ENCODE measurements at regions not wholly inside any gene's neighbourhood (a gene's known extent, or its start where the extent isn't known, plus 50 kb on each side); places are given as distances from the start of the nearest gene placed in this dataset.

DNA sequence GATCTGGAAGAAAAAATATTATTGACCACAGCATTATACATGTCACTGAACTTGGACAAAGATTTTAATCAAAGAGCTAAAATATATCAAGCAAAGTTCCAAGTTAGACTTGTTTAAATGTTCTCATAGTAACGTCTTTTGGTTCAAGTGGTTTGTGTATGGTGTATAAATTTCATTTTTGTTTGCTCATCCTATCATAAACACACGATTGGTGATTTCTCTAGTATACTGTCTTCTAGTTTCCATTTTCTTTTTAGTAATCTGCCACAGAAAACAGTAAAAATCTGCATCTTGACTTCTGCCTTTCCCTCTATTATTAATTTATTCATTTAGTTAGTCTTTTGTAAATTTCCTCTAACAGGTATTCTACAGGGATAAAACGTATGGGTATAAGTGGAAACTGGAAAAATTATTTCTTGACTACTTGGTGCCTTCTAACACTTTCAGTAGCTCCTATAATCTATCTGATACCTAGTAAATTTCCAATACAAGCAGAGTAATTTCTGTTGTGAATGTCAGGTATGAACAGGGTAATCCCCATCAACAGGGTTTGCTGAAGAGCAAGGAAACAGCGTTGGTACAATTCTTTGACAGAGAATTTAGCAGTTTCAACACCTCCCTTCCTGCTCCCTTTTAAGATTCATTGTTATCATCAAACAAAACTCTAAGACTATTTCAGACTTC is 268.0 kb downstream of the PTPRC start:
- no peak for FAIRE-seq

DNA sequence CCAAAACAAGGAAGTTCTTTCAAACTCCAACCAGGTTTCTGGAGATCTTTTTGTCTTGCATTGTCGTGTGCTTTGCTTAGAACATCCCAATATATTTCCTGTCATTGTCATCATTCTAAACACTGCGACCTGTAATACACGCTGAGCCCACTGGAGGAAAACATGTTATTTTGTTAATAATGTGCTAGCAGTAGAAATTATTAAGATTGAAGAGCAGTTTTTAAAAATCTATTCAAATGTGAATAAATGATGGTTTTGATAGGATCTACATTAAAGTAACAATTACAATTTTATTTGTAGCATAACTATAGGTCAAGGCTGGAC is 268.5 kb downstream of the PTPRC start:
- FAIRE-seq: no peak

DNA sequence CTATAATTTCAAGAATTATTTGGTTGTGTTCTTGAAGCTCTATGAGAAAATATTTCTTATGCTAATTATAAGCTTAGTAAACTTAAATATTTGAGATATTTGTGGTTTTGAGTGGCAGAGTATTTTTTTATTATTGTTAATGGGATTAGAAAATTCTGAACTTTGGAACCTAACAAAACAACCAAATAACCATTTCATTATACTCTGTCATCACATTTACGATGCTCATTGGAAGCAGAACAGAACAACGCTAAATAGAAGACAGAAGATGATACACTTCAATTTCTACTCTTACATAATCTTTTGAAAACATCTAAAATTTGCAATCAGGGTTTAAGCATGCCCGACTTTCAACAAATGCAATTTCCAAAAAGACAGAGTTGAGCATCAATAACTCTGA is 270.2 kb downstream of the PTPRC start:
- FAIRE-seq: no peak

DNA sequence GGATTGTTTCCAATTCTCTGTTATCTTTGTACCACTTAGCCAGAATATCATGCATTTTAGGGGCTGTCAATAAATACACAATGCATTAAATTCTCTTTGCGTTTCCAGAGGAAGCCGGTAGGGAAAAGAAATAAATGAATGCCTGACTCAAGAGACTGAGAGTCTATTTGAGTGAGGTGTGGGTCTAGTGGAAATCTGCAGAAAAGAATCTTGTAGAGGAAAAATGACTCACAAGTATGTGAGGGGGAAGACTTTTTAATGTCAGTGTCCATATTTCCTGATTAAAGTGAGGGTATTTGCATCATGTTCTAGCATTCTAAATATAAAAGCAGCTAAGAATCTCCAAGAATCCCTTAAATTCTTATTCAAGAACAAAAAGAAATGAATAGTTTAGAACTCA is 271.1 kb downstream of the PTPRC start:
- no peak for FAIRE-seq

DNA sequence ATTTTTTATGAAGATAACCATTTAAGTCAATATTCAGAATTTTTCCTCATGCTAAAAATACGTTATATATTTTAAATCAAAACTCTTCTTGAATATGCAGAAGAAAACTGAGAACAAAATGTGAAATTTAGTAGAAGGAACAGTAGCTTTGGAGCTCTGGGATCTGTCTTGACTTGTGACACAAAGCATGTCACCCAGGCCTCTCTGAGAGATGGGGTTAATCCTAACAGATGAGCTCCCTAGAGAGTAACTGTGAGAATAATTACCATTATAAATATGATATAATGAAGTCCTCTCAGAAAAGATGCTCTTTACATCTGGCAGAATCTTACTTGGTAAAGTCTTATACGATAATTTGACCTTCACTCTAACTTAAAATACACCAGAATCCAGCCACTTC is 272.0 kb downstream of the PTPRC start:
- no peak for FAIRE-seq

DNA sequence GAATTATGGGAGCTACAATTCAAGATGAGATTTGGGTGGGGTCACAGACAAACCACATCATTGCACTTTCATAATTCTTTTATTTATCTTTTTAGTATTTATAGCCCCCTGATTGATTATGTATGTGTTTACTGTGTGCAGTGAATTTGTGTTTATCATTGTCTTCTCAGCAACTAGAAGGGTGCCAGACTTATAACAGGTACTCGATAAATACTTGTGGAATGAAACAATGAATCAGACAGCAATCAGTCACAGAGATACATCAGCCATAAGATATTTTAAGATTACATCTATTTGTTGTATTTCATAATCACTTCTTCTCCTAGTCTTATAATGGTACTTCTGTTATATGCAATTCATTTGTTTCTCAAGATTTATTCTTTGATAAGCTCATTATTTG is 273.2 kb downstream of the PTPRC start:
- FAIRE-seq: no peak

DNA sequence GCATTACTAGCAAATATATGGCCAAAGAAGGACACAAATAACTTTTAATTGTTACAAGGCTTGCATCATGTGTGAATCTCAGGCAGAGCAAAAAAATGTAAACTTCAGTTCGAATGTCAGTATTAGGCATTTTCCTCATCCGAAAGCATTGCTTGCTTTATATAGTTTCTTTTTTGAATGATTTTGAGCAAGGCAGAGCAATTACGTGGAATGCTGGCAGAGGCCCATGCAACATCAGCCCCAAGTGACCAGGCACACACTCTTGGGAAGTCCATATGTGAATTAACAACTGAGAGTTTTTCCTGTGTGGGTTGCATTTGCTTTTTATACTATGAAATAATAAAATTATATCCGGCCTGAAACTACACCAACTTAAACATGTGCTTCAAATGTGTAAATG is 274.8 kb downstream of the PTPRC start:
- no peak for FAIRE-seq

DNA sequence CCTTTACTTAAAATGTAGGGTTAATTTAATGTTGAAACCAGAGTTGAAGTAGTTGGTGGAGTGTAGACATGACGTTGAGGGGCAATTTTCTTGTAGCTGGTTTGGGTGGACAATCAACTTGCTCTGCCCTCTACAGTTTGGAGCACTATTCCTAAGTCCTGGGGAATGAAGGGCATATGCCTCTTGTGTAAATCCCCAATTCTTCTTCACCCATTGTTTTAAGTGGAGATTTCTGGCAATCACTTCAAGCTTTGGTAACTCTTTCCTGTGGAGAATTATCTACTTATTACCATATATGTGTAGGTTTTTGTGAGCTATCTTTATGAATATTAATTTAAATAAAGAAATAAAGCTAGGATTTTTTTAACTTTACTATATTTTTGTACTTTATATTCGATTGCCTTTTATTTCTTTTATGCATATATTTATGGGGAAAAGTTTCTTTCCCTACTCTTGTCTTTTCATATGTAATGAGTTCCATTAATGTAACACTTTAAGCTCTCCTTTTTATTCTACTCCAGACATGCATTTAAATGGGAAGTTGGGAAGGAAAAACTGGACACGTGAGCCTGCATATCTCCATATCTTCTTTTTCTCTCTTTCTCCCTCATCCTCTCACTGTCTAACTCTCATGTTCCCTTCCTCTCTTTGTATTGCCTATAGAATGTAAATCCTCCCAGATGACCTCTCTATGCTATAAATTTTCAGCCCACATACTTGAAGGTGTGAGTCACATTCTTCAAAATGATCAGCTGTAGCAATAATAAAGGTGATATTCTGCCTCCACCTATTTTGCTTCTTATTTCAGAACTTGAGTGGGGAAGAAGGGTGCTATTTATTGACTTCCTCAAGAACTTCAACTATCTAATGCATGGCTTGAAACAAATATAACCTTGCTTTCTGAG is 276.7 kb downstream of the PTPRC start:
- no peak for FAIRE-seq

DNA sequence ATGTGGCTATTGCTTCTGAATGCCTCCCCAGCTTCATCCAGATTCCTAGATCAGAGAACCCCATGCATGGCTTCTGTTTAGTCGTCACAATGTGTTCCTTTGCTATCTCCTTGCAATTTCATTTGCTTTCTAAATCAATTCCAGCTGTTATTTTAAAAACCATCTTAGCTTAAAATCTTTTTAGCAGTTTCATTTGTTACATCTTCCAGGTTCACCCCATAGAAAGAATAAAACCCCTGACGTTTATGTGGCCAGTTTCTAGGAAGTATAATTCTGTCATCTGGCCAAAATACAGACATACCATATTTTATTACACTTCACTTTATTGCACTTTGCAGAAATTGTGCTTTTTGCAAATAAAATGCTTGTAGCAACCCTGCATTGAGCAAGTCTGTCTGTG is 278.4 kb downstream of the PTPRC start:
- no peak for FAIRE-seq

DNA sequence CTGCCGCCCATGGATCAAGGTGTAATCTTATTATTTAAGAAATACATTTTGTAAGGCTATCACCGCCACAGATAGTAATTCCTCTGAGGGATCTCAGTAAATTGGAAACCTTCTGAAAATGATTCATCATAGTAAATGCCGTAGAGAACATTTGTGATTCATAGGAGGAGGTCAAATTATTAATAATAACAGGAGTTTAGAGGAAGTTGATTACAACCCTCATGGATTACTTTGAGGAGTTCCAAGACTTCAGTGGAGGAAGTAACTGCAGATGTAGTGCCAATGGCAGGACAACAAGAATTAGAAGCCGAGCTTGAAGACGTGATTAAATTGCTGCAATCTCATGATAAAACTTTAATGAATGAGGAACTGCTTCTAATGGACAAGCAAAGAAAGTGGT is 280.1 kb downstream of the PTPRC start:
- no peak for FAIRE-seq

DNA sequence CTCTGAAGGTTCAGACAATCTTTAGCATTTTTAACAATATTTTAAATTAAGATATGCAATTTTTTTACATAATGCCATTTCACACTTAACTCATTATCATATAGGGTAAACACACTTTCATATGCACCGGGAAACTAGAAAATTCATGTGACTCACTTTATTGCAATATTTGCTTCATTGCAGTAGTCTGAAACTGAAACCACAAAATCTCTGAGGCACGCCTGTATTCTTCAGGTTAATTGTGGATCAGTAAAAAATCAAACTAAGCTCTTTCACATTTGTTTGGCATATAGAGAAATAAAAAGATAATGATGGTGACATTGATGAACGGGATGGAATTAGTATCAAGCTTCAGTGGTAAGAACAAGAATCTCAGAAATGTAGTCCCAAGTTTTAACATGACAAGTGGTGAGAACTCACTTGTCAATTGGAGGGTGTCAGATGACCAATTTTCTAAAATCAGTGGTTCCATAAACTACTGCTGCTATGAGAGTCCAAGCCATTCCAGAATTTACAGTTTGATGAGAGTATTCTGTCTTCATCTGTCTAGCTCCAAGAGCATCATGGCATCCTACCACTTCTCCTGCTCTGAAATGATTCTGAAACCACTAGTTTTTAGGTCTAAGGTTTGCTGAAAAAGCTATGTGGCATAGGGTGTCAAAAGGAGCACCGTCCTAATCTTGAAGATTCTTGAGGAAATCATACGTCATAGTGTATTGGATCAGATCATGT is 281.0 kb downstream of the PTPRC start:
- FAIRE-seq: no peak

DNA sequence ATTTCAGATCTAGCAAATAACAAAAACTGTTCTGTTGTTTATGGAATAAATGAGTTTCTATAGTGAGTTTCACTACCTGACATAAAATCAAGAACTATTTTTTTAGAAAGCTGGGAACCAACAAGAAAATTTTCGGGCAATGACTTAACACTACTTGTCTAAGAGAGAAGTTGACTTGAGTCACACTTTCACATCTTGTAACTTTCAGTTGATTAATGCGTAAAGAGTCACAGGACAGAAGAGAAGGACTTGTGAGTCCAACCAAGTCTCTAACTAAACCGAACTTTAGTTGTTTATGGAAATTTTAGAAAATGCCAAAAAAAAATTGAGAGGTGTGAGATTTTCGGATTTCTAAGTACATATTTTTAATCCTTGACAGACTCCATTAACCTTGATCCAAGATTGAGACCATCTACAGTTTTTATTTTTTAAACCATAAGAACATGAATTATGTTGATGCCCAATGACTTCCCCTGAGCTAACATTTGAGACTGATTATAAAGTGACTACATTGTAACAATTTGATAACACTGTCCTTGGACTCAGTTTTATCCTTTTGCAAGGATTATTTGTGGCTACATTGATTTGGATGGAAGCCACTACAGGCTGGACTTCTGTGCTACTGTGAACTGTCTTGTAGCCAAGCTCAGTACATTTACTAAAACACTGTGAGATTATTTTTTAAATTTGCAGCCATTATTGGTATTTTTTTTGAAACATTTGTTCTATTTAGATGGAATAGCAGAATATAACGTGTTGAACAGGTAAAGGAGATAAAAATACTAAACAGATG is 284.0 kb downstream of the PTPRC start:
- no peak for FAIRE-seq

DNA sequence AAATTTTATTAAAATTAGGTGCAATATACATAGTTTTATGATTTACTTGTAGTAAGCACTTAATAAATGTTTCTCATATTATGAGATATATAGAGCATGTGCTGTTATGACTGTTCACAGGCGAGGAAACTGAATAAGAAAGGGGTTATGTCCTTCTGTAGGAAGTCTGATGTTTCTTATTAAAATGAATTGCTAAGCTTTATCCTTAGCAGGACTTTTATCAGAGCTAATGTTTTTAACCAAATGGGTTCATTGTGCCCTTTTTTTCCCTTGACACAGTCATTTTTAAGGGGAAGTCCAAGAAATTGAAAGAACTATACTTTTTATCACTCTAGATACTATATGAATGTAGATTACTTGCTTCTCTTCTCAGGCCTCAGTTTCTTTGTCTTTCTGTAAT is 285.2 kb downstream of the PTPRC start:
- no peak for FAIRE-seq

DNA sequence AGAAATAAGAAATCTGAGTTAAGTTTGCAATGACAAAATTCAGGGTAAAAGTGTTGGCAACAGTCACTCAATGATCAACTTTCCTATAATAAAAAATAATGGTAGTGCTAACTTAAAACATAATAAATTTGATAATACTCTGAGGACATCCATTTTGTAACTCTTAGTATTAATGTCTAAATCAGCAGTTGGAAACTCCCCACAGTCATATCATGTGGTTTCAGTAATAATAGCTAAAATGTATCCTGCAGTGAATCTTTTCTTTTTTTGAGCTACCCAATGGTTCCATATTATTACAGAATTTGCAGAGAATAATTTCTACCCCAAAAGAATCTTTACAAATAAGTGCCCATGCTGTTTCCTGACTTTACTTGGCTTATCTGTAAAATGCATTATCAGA is 286.7 kb downstream of the PTPRC start:
- no peak for FAIRE-seq

DNA sequence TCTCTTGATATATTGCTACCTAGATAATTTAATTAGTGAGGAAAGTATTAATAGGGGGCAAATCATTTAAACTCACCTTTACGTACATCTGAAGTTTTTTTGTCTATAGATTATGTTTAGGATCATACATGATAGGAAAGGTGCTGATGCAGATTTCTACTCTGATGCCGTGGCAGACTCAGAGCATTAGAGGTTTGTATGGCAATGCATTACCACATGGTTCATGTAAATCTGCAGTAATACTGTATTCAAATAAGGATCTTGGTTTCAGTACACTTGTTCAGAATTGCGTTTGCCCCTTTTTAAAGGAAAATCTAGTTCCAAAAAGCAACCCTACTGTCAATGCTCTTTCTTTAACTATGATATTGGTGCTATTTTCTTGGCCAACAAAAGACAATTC is 288.3 kb downstream of the PTPRC start:
- FAIRE-seq: no peak

DNA sequence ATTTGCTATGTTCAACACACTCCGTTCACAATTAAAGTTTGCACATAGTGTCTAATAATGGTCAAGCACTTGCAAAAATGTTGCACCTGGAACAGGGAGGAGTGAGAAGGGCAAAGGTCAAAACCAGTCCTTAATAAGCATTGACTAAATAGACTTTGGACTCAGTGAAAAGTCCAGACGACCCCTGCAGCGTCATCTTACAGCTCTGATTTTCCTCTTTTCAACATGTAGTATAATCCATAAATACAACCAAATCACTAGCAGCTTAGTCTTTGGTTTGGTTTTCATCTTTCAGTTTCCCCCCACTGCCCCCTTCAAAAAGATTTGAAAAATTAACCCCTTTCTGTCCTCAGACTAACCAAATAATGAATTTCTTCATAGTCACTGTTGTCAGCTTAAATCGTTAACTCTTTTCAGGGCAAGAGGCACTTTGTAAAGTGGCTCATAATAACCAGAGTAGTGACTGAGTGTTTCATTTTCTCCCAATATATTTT is 290.3 kb downstream of the PTPRC start:
- FAIRE-seq: no peak

DNA sequence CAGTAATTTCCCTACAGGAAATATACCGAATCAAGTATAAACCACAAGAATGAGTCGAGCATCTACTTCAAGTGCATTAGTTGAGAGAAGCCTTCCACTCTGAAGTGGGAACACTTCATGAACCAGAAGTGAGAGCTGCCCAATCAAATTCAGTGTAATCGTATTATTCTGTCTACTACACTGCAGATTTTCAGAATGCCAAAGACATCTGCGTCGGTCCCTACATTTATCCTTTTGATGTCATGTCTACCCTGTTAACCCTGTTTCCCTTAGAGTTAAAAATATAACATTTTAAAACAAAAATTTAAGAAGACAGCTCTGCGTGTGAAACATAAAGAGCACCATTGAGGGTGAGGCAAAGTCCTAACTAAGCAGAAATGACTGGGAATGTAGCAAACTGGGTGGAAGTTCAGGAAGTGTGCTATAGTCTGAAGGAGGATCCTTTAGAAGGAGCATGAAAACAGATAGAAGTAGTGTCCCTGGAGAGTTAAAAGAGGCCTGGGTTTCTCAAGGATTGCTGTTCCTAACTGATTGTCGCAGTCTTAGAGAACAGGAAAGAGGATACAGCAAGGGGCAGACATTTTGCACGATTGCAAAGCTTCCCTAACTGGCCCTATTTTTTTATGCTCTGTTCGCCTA is 291.2 kb downstream of the PTPRC start:
- no peak for FAIRE-seq

DNA sequence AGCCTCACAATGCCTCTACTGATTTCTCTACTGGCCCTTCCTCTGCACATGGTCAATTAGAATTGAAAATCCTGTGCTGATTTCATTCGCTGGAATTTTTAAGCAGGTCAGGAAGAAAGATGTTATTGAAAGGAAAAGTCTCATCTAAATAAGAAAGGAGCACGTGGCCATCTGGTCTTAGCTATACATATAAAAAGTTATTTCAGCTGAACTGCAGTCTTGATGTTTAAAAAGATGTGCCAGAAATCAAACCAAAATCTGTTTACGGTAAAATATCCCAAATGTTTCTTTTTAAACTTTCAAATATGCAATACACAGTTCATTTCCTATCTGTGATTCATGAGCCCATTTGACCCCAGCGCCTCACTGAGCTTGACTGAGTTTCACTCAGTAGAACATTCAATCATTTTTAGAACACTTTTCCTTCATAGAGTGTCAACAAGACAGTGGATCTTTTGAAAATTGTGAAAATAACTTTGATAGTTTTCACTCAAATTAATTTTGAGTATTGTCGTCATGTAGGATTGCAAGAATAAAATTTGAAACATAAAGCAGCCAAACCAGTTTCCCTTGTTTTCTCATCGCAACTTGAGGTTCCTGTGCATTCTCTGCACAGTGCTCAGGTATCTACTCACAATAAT is 293.6 kb downstream of the PTPRC start:
- FAIRE-seq: no peak

DNA sequence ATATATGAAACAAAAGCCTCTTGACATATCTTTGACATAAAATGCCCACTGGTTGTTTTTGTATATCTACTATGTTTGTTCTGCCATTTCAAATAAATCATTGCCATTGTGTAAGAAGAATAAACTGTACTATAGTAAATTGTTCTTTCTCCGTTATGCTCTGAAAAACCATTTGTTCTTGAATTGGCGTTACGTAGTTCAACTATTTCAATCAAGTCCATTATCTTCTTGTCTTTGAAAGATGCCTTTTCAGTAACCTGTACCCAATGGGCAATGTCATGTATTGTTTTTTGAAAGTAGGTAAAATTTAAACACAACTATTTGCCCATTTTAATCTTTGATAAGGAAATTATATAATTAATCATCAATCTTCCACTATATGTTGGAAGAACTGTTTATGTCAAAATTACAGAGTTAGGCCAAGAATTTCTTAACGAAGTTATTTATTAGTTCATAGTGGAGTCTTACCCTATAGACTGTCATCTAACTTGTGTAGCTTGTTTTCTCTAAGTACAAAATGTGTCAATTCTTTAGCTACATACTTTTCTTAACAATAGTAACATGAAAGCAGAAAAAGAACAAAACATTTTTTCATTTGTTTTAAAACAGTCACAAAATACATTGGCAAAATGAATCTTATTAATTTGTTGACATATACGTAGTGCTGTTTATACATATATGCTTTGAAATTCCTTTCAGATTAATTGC is 294.8 kb downstream of the PTPRC start:
- FAIRE-seq: peak; percentile 60

DNA sequence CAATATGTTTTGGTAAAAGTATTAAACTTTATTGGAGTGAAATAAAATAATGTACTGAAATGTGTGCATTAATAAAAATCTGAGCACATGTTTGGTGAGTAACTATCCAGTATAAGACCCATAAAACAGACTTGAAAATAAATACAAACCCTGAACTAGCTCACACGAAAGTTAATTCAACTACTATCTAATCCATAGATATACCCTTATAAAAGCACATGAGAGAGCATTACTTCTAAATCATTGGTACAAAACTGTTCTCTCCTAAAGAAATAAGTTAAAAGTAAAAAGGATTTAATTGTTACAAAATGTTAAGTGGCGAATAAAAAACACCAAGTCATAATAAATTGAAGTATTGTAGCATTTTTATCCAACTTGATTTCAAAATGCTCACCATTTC is 295.6 kb downstream of the PTPRC start:
- FAIRE-seq: no peak

DNA sequence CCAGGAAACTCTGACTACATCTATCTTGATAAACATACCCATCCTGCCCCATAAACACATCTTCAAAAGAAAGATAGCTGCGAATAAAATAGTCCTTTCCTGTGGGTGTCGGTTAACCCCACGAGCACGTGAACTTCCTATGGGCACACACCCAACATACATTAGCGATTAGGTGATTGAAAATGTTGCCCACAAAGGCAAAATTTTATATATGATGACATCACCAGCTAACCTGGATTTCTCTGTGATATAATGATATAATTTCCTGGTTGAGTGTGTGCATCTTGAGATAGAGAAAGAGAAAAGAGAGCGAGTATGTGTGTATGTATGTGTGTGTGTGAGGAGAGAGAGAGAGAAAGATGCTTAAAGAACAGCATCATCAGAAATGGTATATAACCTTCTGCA is 296.1 kb downstream of the PTPRC start:
- FAIRE-seq: no peak
